Brain microvascular endothelial cell (primary cell): ENCODE measurements at regions not wholly inside any gene's neighbourhood (a gene's known extent, or its start where the extent isn't known, plus 50 kb on each side); places are given as distances from the start of the nearest gene placed in this dataset.

ENCODE experiments used
- DNase-seq: peaks from one replicate; pipeline ENCODE4 v3.0.0-alpha.2; 2020
- H3K27ac ChIP-seq: fragments of 250-450 bp; sonication (Bioruptor Pico); 2 replicates; pipeline ENCODE4 v1.5.1; 2020; ENCODE audit warnings: mild to moderate bottlenecking, moderate library complexity
- H3K27me3 ChIP-seq: fragments of 250-450 bp; sonication (Bioruptor Pico); replicated peaks from 2 replicates; pipeline ENCODE4 v1.5.1; 2020; ENCODE audit warnings: mild to moderate bottlenecking
- H3K36me3 ChIP-seq: fragments of 250-450 bp; sonication (Bioruptor Pico); replicated peaks from 2 replicates; pipeline ENCODE4 v1.5.1; 2020; ENCODE audit warnings: mild to moderate bottlenecking
- H3K4me3 ChIP-seq: 2 replicates; pipeline ENCODE4 v1.5.1; 2011; ENCODE audit warnings: low read depth, mild to moderate bottlenecking, control low read depth, low read length, moderate library complexity
- CTCF ChIP-seq: IDR thresholded peaks from 2 replicates; pipeline ENCODE4 v1.5.1; 2011; ENCODE audit warnings: low read depth, mild to moderate bottlenecking, moderate library complexity, low read length, control low read depth, inconsistent platforms; ENCODE audit errors: missing control alignments
- in situ Hi-C: cut with HindIII; loops from 2 replicates; pipeline ENCODE4 v1.10.0; 2017; ENCODE audit warnings: low sequenced_read_pairs, low pct_ligation_motif_present

GRCh38 chr13:79658333-79658975 lies 177.5 kb downstream of the NDFIP2 start:
- Histone ChIP-seq H3K27ac (no peak overlapping the region), H3K27me3 (no peaks in the 10 kb centered on the region), H3K4me3 (no peak overlapping the region), H3K36me3 (no peaks in the 10 kb centered on the region)
- no peak for DNase-seq
- in situ Hi-C loops, result no loop called here
- no peak for TF ChIP-seq CTCF

GRCh38 chr13:79655509-79655908 lies 174.6 kb downstream of the NDFIP2 start:
- Histone ChIP-seq H3K36me3 (no peaks in the 10 kb centered on the region), H3K27ac (no peak overlapping the region), H3K4me3 (no peak overlapping the region), H3K27me3 (no peaks in the 10 kb centered on the region)
- no peak for TF ChIP-seq CTCF
- DNase-seq, result no peak
- in situ Hi-C loops, result no loop called here

GRCh38 chr13:79654520-79654919 lies 173.6 kb downstream of the NDFIP2 start:
- Histone ChIP-seq H3K36me3 (no peaks in the 10 kb centered on the region), H3K27me3 (no peaks in the 10 kb centered on the region), H3K4me3 (no peak overlapping the region), H3K27ac (no peak overlapping the region)
- TF ChIP-seq CTCF, result no peak
- in situ Hi-C loops, result no loop called here
- DNase-seq, result no peak

- in situ Hi-C loops, result no loop called here
- Histone ChIP-seq H3K27me3 (no peaks in the 10 kb centered on the region), H3K27ac (no peak overlapping the region), H3K36me3 (no peaks in the 10 kb centered on the region), H3K4me3 (no peak overlapping the region)
- no peak for DNase-seq
- no peak for TF ChIP-seq CTCF
These were observed 169.7 kb downstream of the NDFIP2 start for GRCh38 chr13:79650688-79651087.

GRCh38 chr13:79648191-79648590 lies 167.2 kb downstream of the NDFIP2 start:
- TF ChIP-seq CTCF, result no peak
- Histone ChIP-seq H3K4me3 (no peak overlapping the region), H3K36me3 (no peaks in the 10 kb centered on the region), H3K27me3 (no peaks in the 10 kb centered on the region), H3K27ac (no peak overlapping the region)
- in situ Hi-C loops, result no loop called here
- no peak for DNase-seq

- Histone ChIP-seq H3K4me3 (no peak overlapping the region), H3K27me3 (no peaks in the 10 kb centered on the region), H3K27ac (no peak overlapping the region), H3K36me3 (no peaks in the 10 kb centered on the region)
- in situ Hi-C loops, result no loop called here
- TF ChIP-seq CTCF, result no peak
- DNase-seq, result no peak
These were observed 166.6 kb downstream of the NDFIP2 start for GRCh38 chr13:79647533-79647932.
